Naive thymus-derived CD8-positive, alpha-beta T cell (primary cell): ENCODE measurements at regions not wholly inside any gene's neighbourhood (a gene's known extent, or its start where the extent isn't known, plus 50 kb on each side); places are given as distances from the start of the nearest gene placed in this dataset.
"Not testable (repeated sequence)": the region's sequence is repeated elsewhere in the genome, so short reads cannot be mapped to it uniquely, and the experiment has no call there.

Experiments used
- ATAC-seq, 2 donors: fragments of 150-1000 bp; cut with Tn5 transposase in 1 of 2; sonication (Bioruptor Pico), chemical (Tn5 transposase) in 1 of 2; 1 replicate in 1 of 2; 2 replicates in 1 of 2; pipeline ENCODE4 v1.10.0; 2021; ENCODE audit warnings: mild to moderate bottlenecking in 2 of 2, moderate library complexity in 2 of 2
- POLR2A ChIA-PET: fragments of 350-600 bp; sonication (Branson Sonifier 250); formaldehyde crosslinking; loops from one replicate; lab custom pipeline; 2021; ENCODE audit warnings: antibody characterized with exemption; lab: Charles Lee
- DNase-seq, 10 donors: peaks; one replicate each; pipeline versions ENCODE4 v3.0.0 to v3.0.0-alpha.2; 2020 to 2022
- H3K27ac Mint-ChIP-seq, 10 donors: one replicate each; pipeline ENCODE4 v1.8.0; 2020 to 2022; ENCODE audit warnings: mild to moderate bottlenecking in 10 of 10, mixed read lengths in 10 of 10, moderate library complexity in 4 of 10, inconsistent platforms in 1 of 10
- H3K27me3 Mint-ChIP-seq, 5 donors: one replicate each; pipeline ENCODE4 v1.8.0; 2021 to 2022; ENCODE audit warnings: mixed read lengths in 5 of 5
- H3K36me3 Mint-ChIP-seq, 3 donors: one replicate each; pipeline ENCODE4 v1.8.0; 2020 to 2022; ENCODE audit warnings: mixed read lengths in 3 of 3, mild to moderate bottlenecking in 2 of 3, inconsistent platforms in 1 of 3
- H3K4me1 Mint-ChIP-seq, 4 donors: one replicate each; pipeline ENCODE4 v1.8.0; 2021 to 2022; ENCODE audit warnings: mixed read lengths in 4 of 4
- H3K4me3 Mint-ChIP-seq, 10 donors: one replicate each; pipeline ENCODE4 v1.8.0; 2020 to 2022; ENCODE audit warnings: mild to moderate bottlenecking in 10 of 10, mixed read lengths in 10 of 10, moderate library complexity in 6 of 10, inconsistent platforms in 1 of 10
- H3K9me3 Mint-ChIP-seq, 9 donors: one replicate each; pipeline ENCODE4 v1.8.0; 2020 to 2022; ENCODE audit warnings: mixed read lengths in 9 of 9, mild to moderate bottlenecking in 3 of 9, inconsistent platforms in 1 of 9, moderate library complexity in 1 of 9

- H3K4me1 Mint-ChIP-seq, H3K4me3 Mint-ChIP-seq, DNase-seq, H3K27ac Mint-ChIP-seq, ATAC-seq, POLR2A ChIA-PET, H3K27me3 Mint-ChIP-seq, H3K36me3 Mint-ChIP-seq: not testable (repeated sequence)
- peaks cover 4 to 32% (median 11%) of the 10 kb centered on the region in 9 donors for H3K9me3 Mint-ChIP-seq
These were observed 231.7 kb upstream of the LRRTM4 start for GRCh38 chr2:77753710-77754345.

- no peaks in the 10 kb centered on the region for H3K27me3 Mint-ChIP-seq
These were observed 245.4 kb upstream of the LRRTM4 start for GRCh38 chr2:77767388-77768076.

GRCh38 chr2:77768508-77768907, 246.3 kb upstream of the LRRTM4 start:
- POLR2A ChIA-PET, result no interaction called here
- Mint-ChIP-seq H3K27me3 (no peaks in the 10 kb centered on the region), H3K4me3 (no peak overlapping the region), H3K9me3 (peaks cover 0 to 40% (median 16%) of the 10 kb centered on the region in 9 donors), H3K27ac (no peak overlapping the region), H3K36me3 (peaks cover 0 to 4% (median 0%) of the 10 kb centered on the region in 3 donors), H3K4me1 (no peaks in the 10 kb centered on the region)
- no peak for ATAC-seq
- DNase-seq, result no peak

More at GRCh38 chr2:77767388-77768076, 245.4 kb upstream of the LRRTM4 start:
- no peak overlapping the region for H3K4me3 Mint-ChIP-seq
- H3K9me3 Mint-ChIP-seq, result peaks cover 0 to 37% (median 18%) of the 10 kb centered on the region in 9 donors
- POLR2A ChIA-PET, result no interaction called here
- H3K27ac Mint-ChIP-seq, result no peak overlapping the region
- ATAC-seq (no peak), DNase-seq (no peak)
- H3K4me1 Mint-ChIP-seq, result no peaks in the 10 kb centered on the region
- H3K36me3 Mint-ChIP-seq, result peaks cover 0 to 4% (median 0%) of the 10 kb centered on the region in 3 donors

GRCh38 chr2:77778917-77779316, 256.7 kb upstream of the LRRTM4 start:
- POLR2A ChIA-PET, result no interaction called here
- ATAC-seq (no peak), DNase-seq (no peak)
- Mint-ChIP-seq H3K4me3 (no peak overlapping the region), H3K36me3 (no peaks in the 10 kb centered on the region), H3K27me3 (no peaks in the 10 kb centered on the region), H3K4me1 (no peaks in the 10 kb centered on the region), H3K27ac (no peak overlapping the region), H3K9me3 (peaks cover 10 to 45% (median 18%) of the 10 kb centered on the region in 9 donors)

GRCh38 chr2:77793500-77793899, 271.3 kb upstream of the LRRTM4 start:
- H3K27ac Mint-ChIP-seq, ATAC-seq, DNase-seq, H3K36me3 Mint-ChIP-seq, H3K4me3 Mint-ChIP-seq, H3K4me1 Mint-ChIP-seq, H3K27me3 Mint-ChIP-seq, POLR2A ChIA-PET: not testable (repeated sequence)
- H3K9me3 Mint-ChIP-seq, result peaks cover 0 to 23% (median 10%) of the 10 kb centered on the region in 9 donors

GRCh38 chr2:77796397-77796796, 274.2 kb upstream of the LRRTM4 start:
- POLR2A ChIA-PET, result no interaction called here
- Mint-ChIP-seq H3K9me3 (peaks cover 0 to 16% (median 7%) of the 10 kb centered on the region in 9 donors), H3K36me3 (no peaks in the 10 kb centered on the region), H3K4me3 (no peak overlapping the region), H3K4me1 (no peaks in the 10 kb centered on the region), H3K27ac (no peak overlapping the region), H3K27me3 (no peaks in the 10 kb centered on the region)
- no peak for ATAC-seq
- DNase-seq, result no peak

GRCh38 chr2:77797088-77797487, 274.9 kb upstream of the LRRTM4 start:
- Mint-ChIP-seq H3K4me3 (no peak overlapping the region), H3K9me3 (peaks cover 0 to 15% (median 8%) of the 10 kb centered on the region in 9 donors), H3K27me3 (no peaks in the 10 kb centered on the region), H3K36me3 (no peaks in the 10 kb centered on the region), H3K4me1 (no peaks in the 10 kb centered on the region), H3K27ac (no peak overlapping the region)
- POLR2A ChIA-PET, result no interaction called here
- DNase-seq (no peak), ATAC-seq (no peak)

- no peak overlapping the region for H3K27ac Mint-ChIP-seq
- peaks cover 4 to 29% (median 11%) of the 10 kb centered on the region in 9 donors for H3K9me3 Mint-ChIP-seq
- DNase-seq (no peak), ATAC-seq (no peak)
- peaks cover 0 to 2% (median 0%) of the 10 kb centered on the region in 3 donors for H3K36me3 Mint-ChIP-seq
- no peak overlapping the region for H3K4me3 Mint-ChIP-seq
- POLR2A ChIA-PET, result no interaction called here
- H3K4me1 Mint-ChIP-seq, result no peaks in the 10 kb centered on the region
- no peaks in the 10 kb centered on the region for H3K27me3 Mint-ChIP-seq
These were observed 278.2 kb upstream of the LRRTM4 start for GRCh38 chr2:77800410-77800809.

GRCh38 chr2:77807531-77808215, 285.5 kb upstream of the LRRTM4 start:
- no peak overlapping the region for H3K4me3 Mint-ChIP-seq
- H3K27ac Mint-ChIP-seq, result no peak overlapping the region
- no peak for DNase-seq
- ATAC-seq, result no peak
- H3K9me3 Mint-ChIP-seq, result peaks cover 10 to 65% (median 27%) of the 10 kb centered on the region in 9 donors
- H3K36me3 Mint-ChIP-seq, result peaks cover 0 to 21% (median 0%) of the 10 kb centered on the region in 3 donors
- POLR2A ChIA-PET, result no interaction called here
- no peaks in the 10 kb centered on the region for H3K27me3 Mint-ChIP-seq
- no peaks in the 10 kb centered on the region for H3K4me1 Mint-ChIP-seq

GRCh38 chr2:77808599-77808998, 286.4 kb upstream of the LRRTM4 start:
- ATAC-seq, result no peak
- POLR2A ChIA-PET, result no interaction called here
- no peak for DNase-seq
- peaks cover 0 to 21% (median 0%) of the 10 kb centered on the region in 3 donors for H3K36me3 Mint-ChIP-seq
- no peak overlapping the region for H3K4me3 Mint-ChIP-seq
- peaks cover 13 to 61% (median 30%) of the 10 kb centered on the region in 9 donors for H3K9me3 Mint-ChIP-seq
- H3K27me3 Mint-ChIP-seq, result no peaks in the 10 kb centered on the region
- no peaks in the 10 kb centered on the region for H3K4me1 Mint-ChIP-seq
- no peak overlapping the region for H3K27ac Mint-ChIP-seq

GRCh38 chr2:77813599-77813998, 291.4 kb upstream of the LRRTM4 start:
- H3K4me1 Mint-ChIP-seq, result no peaks in the 10 kb centered on the region
- H3K36me3 Mint-ChIP-seq, result no peaks in the 10 kb centered on the region
- no peak overlapping the region for H3K4me3 Mint-ChIP-seq
- DNase-seq (no peak), ATAC-seq (no peak)
- no peaks in the 10 kb centered on the region for H3K27me3 Mint-ChIP-seq
- H3K9me3 Mint-ChIP-seq, result peaks cover 11 to 47% (median 24%) of the 10 kb centered on the region in 9 donors
- no peak overlapping the region for H3K27ac Mint-ChIP-seq
- POLR2A ChIA-PET, result no interaction called here

GRCh38 chr2:77816618-77817017, 294.4 kb upstream of the LRRTM4 start:
- no peak overlapping the region for H3K27ac Mint-ChIP-seq
- H3K4me1 Mint-ChIP-seq, result no peaks in the 10 kb centered on the region
- POLR2A ChIA-PET, result no interaction called here
- H3K36me3 Mint-ChIP-seq, result no peaks in the 10 kb centered on the region
- H3K9me3 Mint-ChIP-seq, result peaks cover 11 to 65% (median 25%) of the 10 kb centered on the region in 9 donors
- H3K27me3 Mint-ChIP-seq, result no peaks in the 10 kb centered on the region
- DNase-seq (no peak), ATAC-seq (no peak)
- H3K4me3 Mint-ChIP-seq, result no peak overlapping the region

GRCh38 chr2:77818186-77818585, 296.0 kb upstream of the LRRTM4 start:
- Mint-ChIP-seq H3K9me3 (peaks cover 11 to 57% (median 22%) of the 10 kb centered on the region in 9 donors), H3K4me3 (no peak overlapping the region)

More at GRCh38 chr2:77818186-77818585, 296.0 kb upstream of the LRRTM4 start:
- DNase-seq, result no peak
- no peak overlapping the region for H3K27ac Mint-ChIP-seq
- H3K4me1 Mint-ChIP-seq, result no peaks in the 10 kb centered on the region
- no peaks in the 10 kb centered on the region for H3K27me3 Mint-ChIP-seq
- POLR2A ChIA-PET, result no interaction called here
- H3K36me3 Mint-ChIP-seq, result no peaks in the 10 kb centered on the region
- ATAC-seq, result no peak
